LHCN-M2 (cell line): ENCODE measurements at regions not wholly inside any gene's neighbourhood (a gene's known extent, or its start where the extent isn't known, plus 50 kb on each side); places are given as distances from the start of the nearest gene placed in this dataset.
"Not testable (repeated sequence)": the region's sequence is repeated elsewhere in the genome, so short reads cannot be mapped to it uniquely, and the experiment has no call there.

ENCODE experiments used
- DNase-seq: peaks from one replicate; pipeline ENCODE4 v3.0.0-alpha.2; 2012; ENCODE audit warnings: low read depth

GRCh38 chr12:91252341-91252740 is 69.7 kb upstream of the DCN start:
- DNase-seq, result no peak

GRCh38 chr12:91250273-91250665 is 67.7 kb upstream of the DCN start:
- peak; percentile 49 for DNase-seq

GRCh38 chr12:91249518-91250272 is 67.1 kb upstream of the DCN start:
- DNase-seq, result no peak

GRCh38 chr12:91249054-91249453 is 66.4 kb upstream of the DCN start:
- no peak for DNase-seq

- not testable (repeated sequence) for DNase-seq
These were observed 60.6 kb upstream of the DCN start for GRCh38 chr12:91243177-91243576.

- DNase-seq, result no peak
These were observed 59.1 kb upstream of the DCN start for GRCh38 chr12:91241756-91242155.

GRCh38 chr12:91240386-91241095 is 57.9 kb upstream of the DCN start:
- no peak for DNase-seq

- DNase-seq, result no peak
These were observed 56.9 kb upstream of the DCN start for GRCh38 chr12:91239481-91239880.
